Naive thymus-derived CD4-positive, alpha-beta T cell (primary cell): ENCODE measurements at regions not wholly inside any gene's neighbourhood (a gene's known extent, or its start where the extent isn't known, plus 50 kb on each side); places are given as distances from the start of the nearest gene placed in this dataset.

ENCODE experiments used
- ATAC-seq: fragments of 150-1000 bp; cut with Tn5 transposase; 2 replicates; pipeline ENCODE4 v1.10.0; 2021; ENCODE audit warnings: mild to moderate bottlenecking, moderate library complexity
- CTCF ChIA-PET: fragments of 350-600 bp; sonication (Branson Sonifier 250); formaldehyde crosslinking; loops from one replicate; lab custom pipeline; 2021; ENCODE audit warnings: antibody characterized with exemption; lab: Charles Lee
- POLR2A ChIA-PET: fragments of 350-600 bp; sonication (Branson Sonifier 250); formaldehyde crosslinking; loops from one replicate; lab custom pipeline; 2021; ENCODE audit warnings: antibody characterized with exemption, inconsistent platforms; lab: Charles Lee
- DNase-seq, 9 donors: peaks; one replicate each; pipeline versions ENCODE4 v3.0.0 to v3.0.0-alpha.2; 2020 to 2022; ENCODE audit warnings: mixed read lengths in 1 of 9
- H3K27ac ChIP-seq: one replicate; pipeline ENCODE4 v1.7.0; 2013; ENCODE audit warnings: mild to moderate bottlenecking, low read depth, low read length, moderate library complexity
- H3K27me3 ChIP-seq, 2 donors: one replicate each; pipeline ENCODE4 v1.7.0; 2013; ENCODE audit warnings: low read length in 2 of 2, mild to moderate bottlenecking in 2 of 2, moderate library complexity in 2 of 2; ENCODE audit not compliant: control insufficient read depth in 2 of 2, insufficient read depth in 2 of 2
- H3K36me3 ChIP-seq, 3 experiments: 1 replicate in 2 of 3; 2 replicates in 1 of 3; pipeline ENCODE4 v1.7.0; 2013; ENCODE audit warnings: low read length in 3 of 3, mild to moderate bottlenecking in 3 of 3, moderate library complexity in 1 of 3; ENCODE audit not compliant: insufficient read depth in 3 of 3, control insufficient read depth in 2 of 3
- H3K4me1 ChIP-seq, 2 donors: one replicate each; pipeline ENCODE4 v1.7.0; 2013; ENCODE audit warnings: low read length in 2 of 2, mild to moderate bottlenecking in 2 of 2, moderate library complexity in 1 of 2; ENCODE audit not compliant: control insufficient read depth in 2 of 2, insufficient read depth in 2 of 2
- H3K4me3 ChIP-seq: 2 replicates; pipeline ENCODE4 v1.7.0; 2013; ENCODE audit warnings: mild to moderate bottlenecking, low read length
- H3K9me3 ChIP-seq, 3 experiments: 1 replicate in 2 of 3; 2 replicates in 1 of 3; pipeline ENCODE4 v1.7.0; 2013; ENCODE audit warnings: low read length in 3 of 3; ENCODE audit not compliant: control insufficient read depth in 2 of 3
- H3K27ac Mint-ChIP-seq, 9 donors: one replicate each; pipeline ENCODE4 v1.8.0; 2020 to 2022; ENCODE audit warnings: mixed read lengths in 9 of 9, mild to moderate bottlenecking in 8 of 9, moderate library complexity in 5 of 9, inconsistent platforms in 2 of 9
- H3K27me3 Mint-ChIP-seq, 5 donors: one replicate each; pipeline ENCODE4 v1.8.0; 2021 to 2022; ENCODE audit warnings: mixed read lengths in 5 of 5, mild to moderate bottlenecking in 1 of 5
- H3K36me3 Mint-ChIP-seq, 5 donors: one replicate each; pipeline ENCODE4 v1.8.0; 2020 to 2022; ENCODE audit warnings: mixed read lengths in 5 of 5, mild to moderate bottlenecking in 3 of 5, inconsistent platforms in 1 of 5
- H3K4me1 Mint-ChIP-seq, 7 donors: one replicate each; pipeline ENCODE4 v1.8.0; 2020 to 2022; ENCODE audit warnings: mixed read lengths in 7 of 7, mild to moderate bottlenecking in 3 of 7, inconsistent platforms in 1 of 7
- H3K4me3 Mint-ChIP-seq, 10 donors: one replicate each; pipeline ENCODE4 v1.8.0; 2020 to 2022; ENCODE audit warnings: mild to moderate bottlenecking in 10 of 10, mixed read lengths in 10 of 10, moderate library complexity in 6 of 10, inconsistent platforms in 2 of 10
- H3K9me3 Mint-ChIP-seq, 11 donors: one replicate each; pipeline ENCODE4 v1.8.0; 2020 to 2022; ENCODE audit warnings: mixed read lengths in 11 of 11, mild to moderate bottlenecking in 4 of 11, inconsistent platforms in 1 of 11, moderate library complexity in 1 of 11
- intact Hi-C, 2 donors: fragments of 100-400 bp; cut with micrococcal nuclease; formaldehyde crosslinking; loops; one replicate each; pipeline ENCODE4 v1.15.1; 2023

DNA sequence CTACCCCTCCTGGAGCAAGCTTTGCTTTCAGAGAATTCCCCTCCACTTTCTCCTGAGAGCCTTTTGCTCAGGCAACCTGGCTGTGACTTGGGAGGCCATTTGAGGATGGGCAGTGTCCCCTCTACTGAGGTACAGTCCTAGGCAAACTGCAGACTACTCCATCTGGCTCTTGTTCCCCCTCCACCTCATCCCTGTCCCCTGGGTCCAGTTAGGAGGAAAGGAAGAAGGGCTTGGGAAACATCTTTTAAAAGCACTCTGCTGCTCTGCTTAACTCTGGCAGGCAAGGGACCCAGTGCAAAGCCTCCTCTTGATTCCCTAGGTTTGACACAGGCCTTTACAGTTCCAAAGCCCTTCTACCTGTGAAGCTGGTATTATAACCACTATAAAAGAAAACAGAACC lies 108.2 kb downstream of the NAV1 start:
- ChIA-PET CTCF (no interaction called here), POLR2A (no interaction called here)
- no peak for ATAC-seq
- Histone ChIP-seq H3K4me1 (no peaks in the 10 kb centered on the region), H3K36me3 (no peaks in the 10 kb centered on the region), H3K4me3 (no peak overlapping the region), H3K9me3 (no peaks in the 10 kb centered on the region), H3K27ac (no peak overlapping the region), H3K27me3 (no peaks in the 10 kb centered on the region)
- peaks cover 32 to 59% (median 42%) of the 10 kb centered on the region in 5 donors for H3K27me3 Mint-ChIP-seq
- intact Hi-C loops: no loop called here
- peaks cover 0 to 4% (median 0%) of the 10 kb centered on the region in 11 donors for H3K9me3 Mint-ChIP-seq
- H3K4me1 Mint-ChIP-seq: peaks cover 0 to 12% (median 0%) of the 10 kb centered on the region in 7 donors
- peak overlapping the region in 2 of 10 donors; percentile 37 to 62 for H3K4me3 Mint-ChIP-seq
- peaks cover 0 to 4% (median 0%) of the 10 kb centered on the region in 5 donors for H3K36me3 Mint-ChIP-seq
- no peak overlapping the region for H3K27ac Mint-ChIP-seq
- no peak for DNase-seq

DNA sequence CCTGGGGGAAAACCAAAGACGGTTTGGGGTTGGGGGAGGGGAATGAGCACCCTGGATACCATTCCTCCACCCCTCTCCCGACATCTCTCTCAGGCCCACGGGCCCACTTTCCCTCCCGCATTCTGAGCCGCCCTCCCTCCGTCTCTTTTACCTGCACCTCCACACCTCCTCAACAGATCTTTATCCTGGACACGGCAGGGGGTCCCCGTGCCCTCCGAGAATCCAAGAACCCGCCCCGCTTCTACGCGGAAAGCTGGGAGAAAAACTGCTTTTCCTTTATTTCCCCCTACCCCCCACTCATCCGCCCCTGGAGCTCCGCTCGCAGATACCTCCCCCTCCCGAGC lies 108.8 kb downstream of the NAV1 start:
- Histone ChIP-seq H3K27me3 (no peaks in the 10 kb centered on the region), H3K4me1 (no peaks in the 10 kb centered on the region), H3K27ac (no peak overlapping the region), H3K9me3 (no peaks in the 10 kb centered on the region), H3K36me3 (no peaks in the 10 kb centered on the region), H3K4me3 (no peak overlapping the region)
- peak overlapping the region in 5 of 10 donors; percentile 37 to 62 (median 43) for H3K4me3 Mint-ChIP-seq
- H3K4me1 Mint-ChIP-seq: peaks cover 0 to 12% (median 0%) of the 10 kb centered on the region in 7 donors
- peaks cover 0 to 4% (median 0%) of the 10 kb centered on the region in 5 donors for H3K36me3 Mint-ChIP-seq
- ChIA-PET POLR2A (no interaction called here), CTCF (no interaction called here)
- no peak overlapping the region for H3K27ac Mint-ChIP-seq
- peaks cover 0 to 3% (median 0%) of the 10 kb centered on the region in 11 donors for H3K9me3 Mint-ChIP-seq
- intact Hi-C loops: no loop called here
- H3K27me3 Mint-ChIP-seq: peaks cover 32 to 59% (median 38%) of the 10 kb centered on the region in 5 donors
- no peak for ATAC-seq
- DNase-seq: no peak

DNA sequence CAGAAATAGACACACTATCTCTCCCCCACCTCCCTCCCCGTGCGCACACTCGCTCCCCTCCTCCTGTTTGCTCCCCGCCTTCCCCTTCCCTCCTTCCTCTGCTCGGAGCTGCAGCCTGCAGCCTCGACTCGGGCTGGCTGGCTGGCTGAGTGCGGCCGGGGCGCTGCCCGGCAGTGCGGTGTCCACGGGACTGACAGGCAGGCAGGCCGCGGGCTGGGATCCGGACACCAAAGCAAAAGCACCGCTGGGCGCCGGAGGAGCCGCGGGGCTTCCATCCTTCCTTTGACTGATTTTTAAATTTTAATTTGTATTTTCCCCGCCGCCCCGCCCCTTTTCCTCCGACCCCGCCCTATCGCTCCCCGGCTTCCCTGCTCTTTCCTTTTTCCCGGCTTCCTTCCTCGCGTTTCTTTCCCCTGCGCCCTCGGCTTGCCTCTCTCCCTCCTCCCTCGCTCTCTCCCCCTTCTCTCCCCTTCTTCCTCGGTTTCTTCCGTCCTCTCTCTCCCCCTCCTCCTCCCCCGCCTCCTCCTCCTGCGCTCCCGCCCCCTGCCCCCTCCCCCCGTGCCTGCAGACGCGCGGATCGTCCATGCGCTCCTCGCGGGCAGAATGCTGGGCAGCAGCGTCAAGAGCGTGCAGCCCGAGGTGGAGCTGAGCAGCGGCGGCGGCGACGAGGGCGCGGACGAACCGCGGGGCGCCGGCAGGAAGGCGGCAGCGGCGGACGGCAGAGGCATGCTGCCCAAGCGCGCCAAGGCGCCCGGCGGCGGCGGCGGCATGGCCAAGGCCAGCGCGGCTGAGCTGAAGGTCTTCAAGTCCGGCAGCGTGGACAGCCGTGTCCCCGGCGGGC lies 109.4 kb downstream of the NAV1 start:
- intact Hi-C loops: no loop called here
- H3K4me3 ChIP-seq: no peak overlapping the region
- no peaks in the 10 kb centered on the region for H3K4me1 ChIP-seq
- Mint-ChIP-seq H3K4me1 (peaks cover 0 to 12% (median 0%) of the 10 kb centered on the region in 7 donors), H3K36me3 (peaks cover 0 to 4% (median 0%) of the 10 kb centered on the region in 5 donors), H3K27me3 (peaks cover 32 to 65% (median 33%) of the 10 kb centered on the region in 5 donors), H3K9me3 (peaks cover 0 to 3% (median 0%) of the 10 kb centered on the region in 11 donors), H3K4me3 (peak overlapping the region in 4 of 10 donors; percentile 49 to 62 (median 56)), H3K27ac (no peak overlapping the region)
- peak; percentile 22 for ATAC-seq
- CTCF ChIA-PET: no interaction called here
- H3K36me3 ChIP-seq: no peaks in the 10 kb centered on the region
- no peak for DNase-seq
- POLR2A ChIA-PET: no interaction called here
- no peaks in the 10 kb centered on the region for H3K27me3 ChIP-seq
- no peaks in the 10 kb centered on the region for H3K9me3 ChIP-seq
- H3K27ac ChIP-seq: no peak overlapping the region

DNA sequence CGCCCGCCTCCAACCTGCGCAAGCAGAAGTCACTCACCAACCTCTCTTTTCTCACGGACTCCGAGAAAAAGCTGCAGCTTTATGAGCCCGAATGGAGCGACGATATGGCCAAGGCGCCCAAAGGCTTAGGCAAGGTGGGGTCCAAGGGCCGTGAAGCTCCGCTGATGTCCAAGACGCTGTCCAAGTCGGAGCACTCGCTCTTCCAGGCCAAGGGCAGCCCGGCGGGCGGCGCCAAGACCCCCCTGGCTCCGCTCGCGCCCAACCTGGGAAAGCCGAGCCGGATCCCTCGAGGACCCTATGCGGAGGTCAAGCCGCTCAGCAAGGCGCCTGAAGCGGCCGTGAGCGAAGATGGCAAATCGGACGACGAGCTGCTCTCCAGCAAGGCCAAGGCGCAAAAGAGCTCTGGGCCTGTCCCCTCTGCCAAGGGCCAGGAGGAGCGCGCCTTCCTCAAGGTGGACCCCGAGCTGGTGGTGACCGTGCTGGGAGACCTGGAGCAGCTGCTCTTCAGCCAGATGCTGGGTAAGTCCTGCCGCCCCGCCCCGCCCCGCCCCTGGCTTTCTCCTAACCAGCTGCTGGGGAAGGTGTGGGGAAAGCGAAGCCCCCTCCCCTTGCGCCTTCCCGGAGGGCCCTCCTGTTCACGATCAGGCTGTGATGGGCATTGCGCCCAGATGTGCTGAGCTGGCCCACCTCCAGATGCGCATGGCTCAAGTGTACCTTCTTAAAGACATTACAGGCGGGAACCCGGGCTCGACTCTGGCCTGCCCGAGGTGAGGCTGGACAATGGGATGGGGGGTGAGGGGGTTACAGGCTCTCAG lies 110.2 kb downstream of the NAV1 start:
- no peak overlapping the region for H3K27ac ChIP-seq
- no peaks in the 10 kb centered on the region for H3K9me3 ChIP-seq
- no peak overlapping the region for H3K4me3 ChIP-seq
- H3K27me3 ChIP-seq: no peaks in the 10 kb centered on the region
- intact Hi-C loops: no loop called here
- peaks cover 27 to 65% (median 32%) of the 10 kb centered on the region in 5 donors for H3K27me3 Mint-ChIP-seq
- ATAC-seq (no peak), DNase-seq (no peak)
- POLR2A ChIA-PET: no interaction called here
- H3K9me3 Mint-ChIP-seq: peaks cover 0 to 3% (median 0%) of the 10 kb centered on the region in 11 donors
- H3K4me3 Mint-ChIP-seq: peak overlapping the region in 3 of 10 donors; percentile 13 to 62 (median 17)
- H3K4me1 Mint-ChIP-seq: peaks cover 0 to 12% (median 0%) of the 10 kb centered on the region in 7 donors
- peaks cover 0 to 4% (median 0%) of the 10 kb centered on the region in 5 donors for H3K36me3 Mint-ChIP-seq
- CTCF ChIA-PET: no interaction called here
- no peaks in the 10 kb centered on the region for H3K36me3 ChIP-seq
- H3K4me1 ChIP-seq: no peaks in the 10 kb centered on the region
- no peak overlapping the region for H3K27ac Mint-ChIP-seq

DNA sequence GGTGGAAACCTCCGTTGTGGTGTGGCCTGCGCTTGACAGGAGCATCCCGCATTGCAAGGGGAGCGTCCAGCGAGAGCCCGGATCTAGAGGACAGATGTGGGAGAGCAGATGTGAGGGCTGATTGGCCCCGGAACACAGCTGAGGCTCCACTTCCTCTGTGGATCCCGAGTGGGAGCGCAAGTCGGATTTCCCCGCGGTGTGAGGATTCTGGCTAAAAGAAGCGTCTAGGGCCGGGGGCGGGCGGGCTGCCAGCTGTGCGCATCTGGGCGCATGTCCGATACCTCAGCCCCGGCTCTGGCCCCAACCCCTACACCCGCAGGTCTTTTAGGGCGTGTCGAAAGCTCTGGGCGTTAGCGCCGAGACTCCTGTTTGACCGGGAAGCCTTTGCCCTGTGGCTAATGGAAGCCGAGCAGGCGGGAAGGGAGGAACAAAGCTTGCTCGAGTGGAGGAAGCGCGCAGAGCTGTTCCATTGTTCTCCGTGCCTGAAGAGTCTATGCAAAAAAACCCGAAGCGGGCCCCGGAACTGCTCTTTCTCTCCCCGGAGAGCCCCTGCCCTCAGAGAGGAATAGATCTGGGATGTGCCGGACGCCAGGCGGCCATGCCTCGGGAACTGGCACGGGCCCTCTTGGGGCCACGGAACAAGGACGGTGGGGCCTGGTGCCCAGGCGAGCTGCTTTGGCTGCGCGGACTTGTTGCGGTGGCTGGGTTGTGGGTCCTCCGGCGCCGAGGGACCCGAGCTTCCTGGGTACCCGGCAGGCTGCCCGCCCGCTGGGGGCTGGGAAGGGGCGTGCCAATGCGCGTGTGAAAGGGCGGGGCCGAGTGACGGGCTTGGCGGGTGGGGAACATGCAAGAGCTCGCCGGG lies 111.1 kb downstream of the NAV1 start:
- no peaks in the 10 kb centered on the region for H3K36me3 ChIP-seq
- Mint-ChIP-seq H3K9me3 (no peaks in the 10 kb centered on the region), H3K27ac (no peak overlapping the region), H3K4me1 (peaks cover 0 to 12% (median 0%) of the 10 kb centered on the region in 7 donors), H3K36me3 (no peaks in the 10 kb centered on the region), H3K4me3 (peak overlapping the region in 4 of 10 donors; percentile 13 to 52 (median 30)), H3K27me3 (peaks cover 20 to 60% (median 27%) of the 10 kb centered on the region in 5 donors)
- ChIA-PET CTCF (no interaction called here), POLR2A (no interaction called here)
- H3K4me3 ChIP-seq: no peak overlapping the region
- no peak overlapping the region for H3K27ac ChIP-seq
- H3K4me1 ChIP-seq: no peaks in the 10 kb centered on the region
- intact Hi-C loops: no loop called here
- no peaks in the 10 kb centered on the region for H3K9me3 ChIP-seq
- no peak for ATAC-seq
- no peaks in the 10 kb centered on the region for H3K27me3 ChIP-seq
- no peak for DNase-seq

DNA sequence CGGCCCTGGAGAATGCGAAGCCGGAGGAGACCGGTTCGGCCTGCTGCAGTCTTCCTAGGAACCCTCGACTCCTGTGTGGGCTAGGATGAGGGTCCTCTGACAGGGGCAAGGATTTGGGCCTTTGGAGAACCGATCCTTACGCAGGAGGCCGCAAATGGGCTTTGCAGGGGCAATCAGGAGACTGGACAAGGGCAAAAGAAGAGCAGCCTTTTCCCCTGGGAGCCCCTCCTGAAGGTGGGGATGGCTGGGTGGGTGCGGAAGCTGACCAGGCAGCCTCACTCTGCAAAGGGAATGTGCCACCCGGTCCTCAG lies 111.7 kb downstream of the NAV1 start:
- no peaks in the 10 kb centered on the region for H3K36me3 Mint-ChIP-seq
- intact Hi-C loops: no loop called here
- ATAC-seq (no peak), DNase-seq (no peak)
- H3K4me1 Mint-ChIP-seq: peaks cover 0 to 12% (median 0%) of the 10 kb centered on the region in 7 donors
- no peak overlapping the region for H3K4me3 ChIP-seq
- no peak overlapping the region for H3K27ac Mint-ChIP-seq
- H3K4me3 Mint-ChIP-seq: no peak overlapping the region
- no peaks in the 10 kb centered on the region for H3K36me3 ChIP-seq
- H3K27me3 Mint-ChIP-seq: peaks cover 20 to 59% (median 27%) of the 10 kb centered on the region in 5 donors
- H3K9me3 ChIP-seq: no peaks in the 10 kb centered on the region
- H3K27ac ChIP-seq: no peak overlapping the region
- no peaks in the 10 kb centered on the region for H3K9me3 Mint-ChIP-seq
- POLR2A ChIA-PET: no interaction called here
- no peaks in the 10 kb centered on the region for H3K4me1 ChIP-seq
- CTCF ChIA-PET: no interaction called here
- H3K27me3 ChIP-seq: no peaks in the 10 kb centered on the region
